ENCODE measurements at regions not wholly inside any gene's neighbourhood (a gene's known extent, or its start where the extent isn't known, plus 50 kb on each side); places are given as distances from the start of the nearest gene placed in this dataset.

GRCh38 chr22:49687786-49688515, 139.7 kb downstream of the BRD1 start:
- TF ChIP-seq CTCF (IDR thresholded peaks at IDR 0.05) (no peak), POLR2A (IDR thresholded peaks at IDR 0.05) (no peak)

Measured in tibial nerve (tissue), 3 donors.